MCF 10A (cell line): ENCODE measurements at regions not wholly inside any gene's neighbourhood (a gene's known extent, or its start where the extent isn't known, plus 50 kb on each side); places are given as distances from the start of the nearest gene placed in this dataset.

Source experiments
- BruUV-seq: library from RNA; stranded (reverse); fragments of 400-500 nt; replicated peaks from 2 replicates; lab custom pipeline; 2021; lab: Mats Ljungman, UMichigan
- CTCF ChIA-PET: fragments of 300-600 bp; sonication (Branson Sonifier 250); formaldehyde crosslinking; extraction: SDS; loops from one replicate; lab custom pipeline; 2021; ENCODE audit warnings: antibody characterized with exemption, inconsistent platforms; lab: Yijun Ruan, JAX
- POLR2A ChIA-PET: fragments of 300-600, 350-650 bp; sonication (Branson Sonifier 250); formaldehyde crosslinking; extraction: SDS; loops from one replicate; lab custom pipeline; 2020; ENCODE audit warnings: antibody characterized with exemption, inconsistent platforms; lab: Yijun Ruan, JAX
- DNase-seq: peaks from one replicate; pipeline ENCODE4 v3.0.0-alpha.2; 2018; ENCODE audit not compliant: unreplicated experiment
- H3K27ac Mint-ChIP-seq: one replicate; pipeline ENCODE4 v1.8.0; 2022; ENCODE audit warnings: mild to moderate bottlenecking, low read depth, mixed read lengths; ENCODE audit not compliant: unreplicated experiment
- H3K27me3 Mint-ChIP-seq: one replicate; pipeline ENCODE4 v1.8.0; 2022; ENCODE audit warnings: mixed read lengths; ENCODE audit not compliant: insufficient read depth, unreplicated experiment
- H3K36me3 Mint-ChIP-seq: one replicate; pipeline ENCODE4 v1.8.0; 2022; ENCODE audit warnings: mild to moderate bottlenecking, moderate library complexity, mixed read lengths; ENCODE audit not compliant: insufficient read depth, unreplicated experiment
- H3K4me1 Mint-ChIP-seq: one replicate; pipeline ENCODE4 v1.8.0; 2022; ENCODE audit warnings: mixed read lengths; ENCODE audit not compliant: insufficient read depth, unreplicated experiment
- H3K4me3 Mint-ChIP-seq: one replicate; pipeline ENCODE4 v1.8.0; 2022; ENCODE audit warnings: mild to moderate bottlenecking, moderate library complexity, mixed read lengths; ENCODE audit not compliant: unreplicated experiment
- H3K9me3 Mint-ChIP-seq: one replicate; pipeline ENCODE4 v1.8.0; 2022; ENCODE audit warnings: mixed read lengths; ENCODE audit not compliant: unreplicated experiment
- intact Hi-C: fragments of 100-400 bp; cut with micrococcal nuclease; formaldehyde crosslinking; loops from 2 replicates; pipeline ENCODE4 v1.14.1; 2022
- TF ChIP-seq, protein P1 (sequence below): fragments of 200-600 bp; IDR thresholded peaks from one replicate; pipeline ENCODE4 v1.8.0; 2022; ENCODE audit warnings: antibody characterized with exemption, mild to moderate bottlenecking; ENCODE audit not compliant: unreplicated experiment

DNA sequence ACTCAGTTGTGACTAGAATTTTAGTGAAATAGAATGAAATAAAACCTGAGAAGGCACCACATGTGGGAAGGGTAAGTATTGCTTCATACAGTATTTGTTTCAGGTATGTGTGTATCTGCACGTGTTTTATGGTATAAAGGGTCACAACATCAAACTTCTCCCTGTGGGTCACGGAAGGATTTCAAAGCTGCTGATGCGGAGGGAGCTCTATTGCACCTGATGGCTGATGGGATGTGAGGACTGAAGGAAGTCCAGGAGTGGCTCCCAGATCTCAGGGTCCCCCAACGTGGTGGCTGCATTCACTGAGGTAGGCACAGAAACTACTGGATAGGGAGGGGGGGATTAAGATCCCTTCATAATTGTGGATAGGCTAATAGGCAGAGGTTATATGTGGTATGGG lies 159.7 kb downstream of the PJA2 start:
- peaks cover 16% of the 10 kb centered on the region for H3K9me3 Mint-ChIP-seq
- CTCF ChIA-PET: no interaction called here
- H3K27me3 Mint-ChIP-seq: no peaks in the 10 kb centered on the region
- H3K27ac Mint-ChIP-seq: no peak overlapping the region
- H3K4me1 Mint-ChIP-seq: no peaks in the 10 kb centered on the region
- BruUV-seq: no TSS peak
- TF ChIP-seq, protein P1, sequence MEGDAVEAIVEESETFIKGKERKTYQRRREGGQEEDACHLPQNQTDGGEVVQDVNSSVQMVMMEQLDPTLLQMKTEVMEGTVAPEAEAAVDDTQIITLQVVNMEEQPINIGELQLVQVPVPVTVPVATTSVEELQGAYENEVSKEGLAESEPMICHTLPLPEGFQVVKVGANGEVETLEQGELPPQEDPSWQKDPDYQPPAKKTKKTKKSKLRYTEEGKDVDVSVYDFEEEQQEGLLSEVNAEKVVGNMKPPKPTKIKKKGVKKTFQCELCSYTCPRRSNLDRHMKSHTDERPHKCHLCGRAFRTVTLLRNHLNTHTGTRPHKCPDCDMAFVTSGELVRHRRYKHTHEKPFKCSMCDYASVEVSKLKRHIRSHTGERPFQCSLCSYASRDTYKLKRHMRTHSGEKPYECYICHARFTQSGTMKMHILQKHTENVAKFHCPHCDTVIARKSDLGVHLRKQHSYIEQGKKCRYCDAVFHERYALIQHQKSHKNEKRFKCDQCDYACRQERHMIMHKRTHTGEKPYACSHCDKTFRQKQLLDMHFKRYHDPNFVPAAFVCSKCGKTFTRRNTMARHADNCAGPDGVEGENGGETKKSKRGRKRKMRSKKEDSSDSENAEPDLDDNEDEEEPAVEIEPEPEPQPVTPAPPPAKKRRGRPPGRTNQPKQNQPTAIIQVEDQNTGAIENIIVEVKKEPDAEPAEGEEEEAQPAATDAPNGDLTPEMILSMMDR: no peak
- peaks cover 4% of the 10 kb centered on the region for H3K36me3 Mint-ChIP-seq
- H3K4me3 Mint-ChIP-seq: no peak overlapping the region
- no peak for DNase-seq
- intact Hi-C loops: no loop called here
- POLR2A ChIA-PET: no interaction called here

DNA sequence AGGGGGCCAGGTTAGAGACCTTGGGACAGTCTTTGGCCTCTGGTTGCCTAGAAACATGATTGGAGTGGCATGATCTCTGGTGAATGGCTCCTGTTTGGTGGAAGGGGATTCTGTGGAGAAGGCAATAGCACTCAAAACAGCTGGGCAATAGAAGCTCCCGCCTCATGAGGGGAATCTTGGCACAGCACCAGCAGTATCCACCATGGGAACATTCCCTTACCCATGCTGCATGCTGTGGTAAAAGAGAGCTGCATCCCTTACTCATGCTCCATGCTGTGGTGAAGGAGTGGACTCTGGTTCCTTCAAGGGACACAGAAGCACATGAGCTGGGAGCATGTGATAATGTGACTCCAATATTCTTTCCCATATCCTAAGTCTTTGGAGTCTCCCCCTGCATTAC lies 160.6 kb downstream of the PJA2 start:
- CTCF ChIA-PET: no interaction called here
- intact Hi-C loops: no loop called here
- peaks cover 16% of the 10 kb centered on the region for H3K9me3 Mint-ChIP-seq
- TF ChIP-seq, protein P1: no peak
- H3K27me3 Mint-ChIP-seq: no peaks in the 10 kb centered on the region
- POLR2A ChIA-PET: no interaction called here
- no peak for DNase-seq
- no peak overlapping the region for H3K27ac Mint-ChIP-seq
- BruUV-seq: no TSS peak
- peaks cover 4% of the 10 kb centered on the region for H3K36me3 Mint-ChIP-seq
- no peak overlapping the region for H3K4me3 Mint-ChIP-seq
- H3K4me1 Mint-ChIP-seq: no peaks in the 10 kb centered on the region

DNA sequence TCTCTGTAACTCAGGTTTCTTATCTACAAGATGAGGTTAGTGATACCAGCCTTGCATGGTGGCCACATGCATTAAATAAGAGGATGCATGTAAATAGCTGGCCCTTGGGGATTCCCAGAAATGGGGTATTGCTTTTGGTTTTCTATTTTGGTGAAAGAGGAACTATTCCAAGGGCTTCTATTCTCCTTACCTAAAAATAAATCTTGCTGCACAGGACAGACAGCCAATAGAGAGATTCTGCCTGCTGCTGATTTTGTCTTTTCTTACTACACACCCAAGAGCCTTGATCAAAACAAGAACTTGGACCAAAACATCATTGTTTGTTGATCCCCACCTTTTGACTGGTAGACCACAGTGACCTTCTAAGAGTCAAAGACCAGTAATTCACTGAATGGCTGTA lies 161.8 kb downstream of the PJA2 start:
- Mint-ChIP-seq H3K4me1 (no peaks in the 10 kb centered on the region), H3K36me3 (peaks cover 4% of the 10 kb centered on the region), H3K4me3 (no peak overlapping the region), H3K9me3 (peaks cover 16% of the 10 kb centered on the region), H3K27me3 (no peaks in the 10 kb centered on the region), H3K27ac (no peak overlapping the region)
- intact Hi-C loops: no loop called here
- BruUV-seq: no TSS peak
- POLR2A ChIA-PET: no interaction called here
- DNase-seq: no peak
- CTCF ChIA-PET: interaction anchor here (0.7 kb wide), 1 partner anchor 267 kb away, joined by 3 read pairs; no protein-coding TSS in a partner anchor
- TF ChIP-seq, protein P1: no peak

DNA sequence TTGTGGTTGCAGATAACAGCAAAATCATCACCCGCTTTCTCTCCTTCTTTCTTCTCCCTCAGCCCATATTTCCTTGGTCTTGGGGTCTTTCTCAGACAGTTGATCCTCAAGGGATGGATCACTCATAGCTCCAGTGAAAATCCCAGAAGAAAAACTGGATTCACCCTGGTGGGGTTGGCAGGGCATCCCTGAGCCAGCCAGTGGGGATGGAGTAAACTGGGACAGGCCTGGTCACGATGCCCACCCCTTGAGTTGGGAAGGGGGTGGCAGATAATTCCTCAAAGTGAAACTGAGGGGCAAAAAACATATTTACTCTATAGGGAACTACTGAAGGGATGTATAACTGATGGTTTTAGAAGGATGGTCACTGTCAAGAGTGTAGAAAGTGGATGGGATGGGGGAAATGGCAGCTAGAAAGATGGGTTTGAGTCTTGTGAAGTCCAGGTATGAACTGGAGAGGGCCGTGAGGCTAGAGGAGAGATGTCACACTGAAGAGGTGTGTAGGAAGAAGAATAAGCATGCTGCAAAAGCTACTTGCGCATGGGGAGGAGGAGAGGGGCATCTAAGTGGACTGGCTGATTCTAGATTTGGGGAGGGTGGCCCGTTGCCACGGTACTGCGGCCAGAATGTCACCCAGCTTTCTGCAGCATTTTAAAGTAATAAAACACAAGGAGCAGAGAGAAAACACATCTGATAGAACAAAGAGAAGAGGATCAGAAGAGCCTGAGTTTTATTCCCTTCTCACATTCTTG lies 162.8 kb downstream of the PJA2 start:
- CTCF ChIA-PET: no interaction called here
- H3K27me3 Mint-ChIP-seq: no peaks in the 10 kb centered on the region
- no peak overlapping the region for H3K4me3 Mint-ChIP-seq
- TF ChIP-seq, protein P1: no peak
- BruUV-seq: no TSS peak
- DNase-seq: no peak
- H3K4me1 Mint-ChIP-seq: no peaks in the 10 kb centered on the region
- intact Hi-C loops: no loop called here
- H3K27ac Mint-ChIP-seq: no peak overlapping the region
- POLR2A ChIA-PET: no interaction called here
- peaks cover 4% of the 10 kb centered on the region for H3K36me3 Mint-ChIP-seq
- peaks cover 16% of the 10 kb centered on the region for H3K9me3 Mint-ChIP-seq
